Mesodermal cell (in vitro differentiated cells): ENCODE measurements at regions not wholly inside any gene's neighbourhood (a gene's known extent, or its start where the extent isn't known, plus 50 kb on each side); places are given as distances from the start of the nearest gene placed in this dataset.

Source experiments
- H3K27ac ChIP-seq: 2 replicates; pipeline ENCODE4 v1.7.0; 2013; ENCODE audit warnings: mild to moderate bottlenecking, low read depth, low read length, moderate library complexity; ENCODE audit not compliant: severe bottlenecking
- H3K36me3 ChIP-seq: 2 replicates; pipeline ENCODE4 v1.7.1; 2013; ENCODE audit warnings: mild to moderate bottlenecking, low read length, moderate library complexity; ENCODE audit not compliant: control insufficient read depth, insufficient read depth
- H3K4me1 ChIP-seq: one replicate; pipeline ENCODE4 v1.7.1; 2013; ENCODE audit warnings: mild to moderate bottlenecking, low read length; ENCODE audit not compliant: insufficient read depth, control insufficient read depth, poor library complexity, severe bottlenecking
- H3K4me3 ChIP-seq: 2 replicates; pipeline ENCODE4 v1.7.0; 2013; ENCODE audit warnings: low read length, control low read depth, mild to moderate bottlenecking; ENCODE audit not compliant: insufficient read depth, poor library complexity, severe bottlenecking; ENCODE audit errors: extremely low read depth
- H3K9me3 ChIP-seq: 2 replicates; pipeline ENCODE4 v1.7.1; 2013; ENCODE audit warnings: mild to moderate bottlenecking, low read length, moderate library complexity; ENCODE audit not compliant: control insufficient read depth
- WGBS, 2 experiments: methylation state at CpG; one replicate each; pipeline ENCODE4 v1.1.5; 2013; ENCODE audit warnings: missing lambda C conversion rate in 2 of 2; ENCODE audit not compliant: insufficient coverage in 2 of 2; 5-methylcytosine and 5-hydroxymethylcytosine counted together

- H3K27ac ChIP-seq = no peak overlapping the region
- WGBS, 2 experiments = 56 to 86% methylated on average over 2 of the region's 3 CpGs
- H3K4me1 ChIP-seq = no peaks in the 10 kb centered on the region
- H3K4me3 ChIP-seq = no peak overlapping the region
- H3K36me3 ChIP-seq = no peaks in the 10 kb centered on the region
- no peaks in the 10 kb centered on the region for H3K9me3 ChIP-seq
Measured at GRCh38 chr2:122277956-122278355, 522.5 kb downstream of the TSN start.

GRCh38 chr2:122300758-122301157, 545.3 kb downstream of the TSN start:
- 47 to 82% methylated on average over 3 of the region's 3 CpGs for WGBS, 2 experiments
- Histone ChIP-seq H3K9me3 (peaks cover 11% of the 10 kb centered on the region), H3K36me3 (no peaks in the 10 kb centered on the region), H3K27ac (no peak overlapping the region), H3K4me1 (no peaks in the 10 kb centered on the region), H3K4me3 (no peak overlapping the region)

- Histone ChIP-seq H3K9me3 (no peaks in the 10 kb centered on the region), H3K4me3 (no peak overlapping the region), H3K4me1 (no peaks in the 10 kb centered on the region), H3K27ac (no peak overlapping the region), H3K36me3 (no peaks in the 10 kb centered on the region)
- WGBS, 2 experiments = 83 to 86% methylated on average over 5 to 7 of the region's 8 CpGs
Measured at GRCh38 chr2:122307763-122308162, 552.3 kb downstream of the TSN start.

- 43 to 75% methylated on average over 1 to 2 of the region's 5 CpGs for WGBS, 2 experiments
- no peak overlapping the region for H3K4me3 ChIP-seq
- no peaks in the 10 kb centered on the region for H3K4me1 ChIP-seq
- no peak overlapping the region for H3K27ac ChIP-seq
- no peaks in the 10 kb centered on the region for H3K36me3 ChIP-seq
- H3K9me3 ChIP-seq = no peaks in the 10 kb centered on the region
Measured at GRCh38 chr2:122315306-122315705, 559.9 kb downstream of the TSN start.

GRCh38 chr2:122319539-122320132, 564.2 kb downstream of the TSN start:
- WGBS, 2 experiments = 63 to 86% methylated on average over 2 to 3 of the region's 4 CpGs
- H3K36me3 ChIP-seq = no peaks in the 10 kb centered on the region
- no peaks in the 10 kb centered on the region for H3K9me3 ChIP-seq
- H3K27ac ChIP-seq = no peak overlapping the region
- H3K4me3 ChIP-seq = no peak overlapping the region
- no peaks in the 10 kb centered on the region for H3K4me1 ChIP-seq

GRCh38 chr2:122322815-122323214, 567.4 kb downstream of the TSN start:
- Histone ChIP-seq H3K36me3 (no peaks in the 10 kb centered on the region), H3K9me3 (no peaks in the 10 kb centered on the region), H3K27ac (no peak overlapping the region), H3K4me3 (no peak overlapping the region), H3K4me1 (no peaks in the 10 kb centered on the region)
- WGBS, 2 experiments = 91 to 100% methylated on average over 1 to 3 of the region's 3 CpGs

GRCh38 chr2:122323927-122324326, 568.5 kb downstream of the TSN start:
- H3K9me3 ChIP-seq = no peaks in the 10 kb centered on the region
- no peaks in the 10 kb centered on the region for H3K36me3 ChIP-seq
- H3K27ac ChIP-seq = no peak overlapping the region
- H3K4me1 ChIP-seq = no peaks in the 10 kb centered on the region
- WGBS, 2 experiments = 87 to 100% methylated on average over 4 of the region's 6 CpGs
- H3K4me3 ChIP-seq = no peak overlapping the region

GRCh38 chr2:122326471-122326870, 571.0 kb downstream of the TSN start:
- no peaks in the 10 kb centered on the region for H3K4me1 ChIP-seq
- 59 to 60% methylated on average over 2 to 3 of the region's 3 CpGs for WGBS, 2 experiments
- no peak overlapping the region for H3K27ac ChIP-seq
- H3K9me3 ChIP-seq = no peaks in the 10 kb centered on the region
- H3K36me3 ChIP-seq = no peaks in the 10 kb centered on the region
- H3K4me3 ChIP-seq = no peak overlapping the region

GRCh38 chr2:122328816-122329215, 573.4 kb downstream of the TSN start:
- Histone ChIP-seq H3K27ac (no peak overlapping the region), H3K36me3 (no peaks in the 10 kb centered on the region), H3K4me1 (no peaks in the 10 kb centered on the region), H3K9me3 (no peaks in the 10 kb centered on the region), H3K4me3 (no peak overlapping the region)
- WGBS, 2 experiments = 90 to 100% methylated on average over 1 to 3 of the region's 4 CpGs

- Histone ChIP-seq H3K36me3 (no peaks in the 10 kb centered on the region), H3K4me1 (no peaks in the 10 kb centered on the region), H3K9me3 (no peaks in the 10 kb centered on the region), H3K4me3 (no peak overlapping the region), H3K27ac (no peak overlapping the region)
- WGBS, 2 experiments = no CpG with 5 or more reads among the region's 2 CpGs
Measured at GRCh38 chr2:122329278-122329677, 573.8 kb downstream of the TSN start.

GRCh38 chr2:122333932-122334331, 578.5 kb downstream of the TSN start:
- Histone ChIP-seq H3K4me3 (no peak overlapping the region), H3K9me3 (no peaks in the 10 kb centered on the region), H3K27ac (no peak overlapping the region), H3K36me3 (no peaks in the 10 kb centered on the region), H3K4me1 (no peaks in the 10 kb centered on the region)
- WGBS, 2 experiments = 100% methylated on average over 1 of the region's 2 CpGs; no CpG with 5 or more reads in 1 of the 2 experiments
